Mammary epithelial cell (primary cell): ENCODE measurements at regions not wholly inside any gene's neighbourhood (a gene's known extent, or its start where the extent isn't known, plus 50 kb on each side); places are given as distances from the start of the nearest gene placed in this dataset.

Source experiments
- EZH2 ChIP-seq: IDR thresholded peaks from 2 replicates; pipeline ENCODE4 v1.6.1; 2012; ENCODE audit warnings: low read length, inconsistent platforms, borderline replicate concordance
- TF ChIP-seq, protein P1 (sequence below), 2 donors: IDR thresholded peaks in 1 of 2; conservative IDR thresholded peaks in 1 of 2; 2 replicates each; pipeline ENCODE4 v1.5.1; 2011 to 2012; ENCODE audit warnings: inconsistent platforms in 2 of 2, low read length in 2 of 2, mild to moderate bottlenecking in 2 of 2, control low read depth in 1 of 2, low read depth in 1 of 2; ENCODE audit not compliant: insufficient read depth in 1 of 2; ENCODE audit errors: extremely low read depth in 1 of 2

DNA sequence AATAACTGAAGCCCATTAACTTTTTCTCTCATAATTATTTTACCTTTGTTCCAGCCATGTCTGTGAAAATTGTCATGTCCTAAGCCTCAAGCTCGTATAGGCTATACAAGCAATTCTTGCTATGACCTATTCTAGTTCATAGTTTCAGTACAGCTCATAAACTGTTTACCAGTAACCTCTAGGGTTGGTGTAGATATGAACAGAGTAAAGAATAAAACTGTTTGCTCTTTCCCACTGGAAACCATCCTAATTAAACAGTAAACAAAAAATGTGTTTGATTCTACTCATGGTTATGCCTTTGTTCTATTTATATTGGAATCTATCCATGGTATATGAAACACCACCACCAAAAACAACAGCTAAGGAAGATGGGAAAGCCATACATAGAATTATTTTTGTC is 1444.0 kb upstream of the PCDH7 start:
- no peak for TF ChIP-seq EZH2
- TF ChIP-seq, protein P1, sequence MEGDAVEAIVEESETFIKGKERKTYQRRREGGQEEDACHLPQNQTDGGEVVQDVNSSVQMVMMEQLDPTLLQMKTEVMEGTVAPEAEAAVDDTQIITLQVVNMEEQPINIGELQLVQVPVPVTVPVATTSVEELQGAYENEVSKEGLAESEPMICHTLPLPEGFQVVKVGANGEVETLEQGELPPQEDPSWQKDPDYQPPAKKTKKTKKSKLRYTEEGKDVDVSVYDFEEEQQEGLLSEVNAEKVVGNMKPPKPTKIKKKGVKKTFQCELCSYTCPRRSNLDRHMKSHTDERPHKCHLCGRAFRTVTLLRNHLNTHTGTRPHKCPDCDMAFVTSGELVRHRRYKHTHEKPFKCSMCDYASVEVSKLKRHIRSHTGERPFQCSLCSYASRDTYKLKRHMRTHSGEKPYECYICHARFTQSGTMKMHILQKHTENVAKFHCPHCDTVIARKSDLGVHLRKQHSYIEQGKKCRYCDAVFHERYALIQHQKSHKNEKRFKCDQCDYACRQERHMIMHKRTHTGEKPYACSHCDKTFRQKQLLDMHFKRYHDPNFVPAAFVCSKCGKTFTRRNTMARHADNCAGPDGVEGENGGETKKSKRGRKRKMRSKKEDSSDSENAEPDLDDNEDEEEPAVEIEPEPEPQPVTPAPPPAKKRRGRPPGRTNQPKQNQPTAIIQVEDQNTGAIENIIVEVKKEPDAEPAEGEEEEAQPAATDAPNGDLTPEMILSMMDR (conservative IDR thresholded peaks at IDR 0.05 in 1 of 2, IDR thresholded peaks at IDR 0.05 in 1 of 2; ENCODE audit: extremely low read depth in 1 of 2, insufficient read depth in 1 of 2, low read depth in 1 of 2, low read length in 2 of 2) = no peak
